Heart right ventricle (tissue), 16 donors: ENCODE measurements at regions not wholly inside any gene's neighbourhood (a gene's known extent, or its start where the extent isn't known, plus 50 kb on each side); places are given as distances from the start of the nearest gene placed in this dataset.

Experiments
- ATAC-seq, 8 donors: fragments of 200-7000 bp; cut with Tn5 transposase; one replicate each; pipeline ENCODE4 v1.9.1; 2020; ENCODE audit warnings: mild to moderate bottlenecking in 8 of 8, moderate library complexity in 8 of 8, moderate number of reproducible peaks in 1 of 8
- DNase-seq, 2 donors: peaks; one replicate each; pipeline ENCODE4 v3.0.0-alpha.2; 2020
- H3K27ac ChIP-seq, 10 donors: fragments of 200-600 bp; sonication (generic) in 2 of 10; one replicate each; pipeline versions ENCODE4 v1.5.0 to v1.8.0; 2020 to 2022; ENCODE audit warnings: mild to moderate bottlenecking in 3 of 10
- H3K27me3 ChIP-seq, 7 donors: fragments of 200-600 bp; one replicate each; pipeline ENCODE4 v1.8.0; 2021 to 2022; ENCODE audit warnings: mild to moderate bottlenecking in 2 of 7
- H3K36me3 ChIP-seq, 9 donors: fragments of 200-600 bp; sonication (generic) in 1 of 9; one replicate each; pipeline versions ENCODE4 v1.5.0 to v1.8.0; 2020 to 2022; ENCODE audit warnings: mild to moderate bottlenecking in 2 of 9
- H3K4me1 ChIP-seq, 9 donors: fragments of 200-600 bp; sonication (generic) in 1 of 9; one replicate each; pipeline versions ENCODE4 v1.5.0 to v1.8.0; 2020 to 2022; ENCODE audit warnings: mild to moderate bottlenecking in 4 of 9
- H3K4me3 ChIP-seq, 10 donors: fragments of 200-600 bp; sonication (generic) in 2 of 10; one replicate each; pipeline versions ENCODE4 v1.5.0 to v1.8.0; 2020 to 2022; ENCODE audit warnings: mild to moderate bottlenecking in 7 of 10, moderate library complexity in 2 of 10
- H3K9me3 ChIP-seq, 11 donors: fragments of 200-600 bp in 10 of 11; sonication (generic) in 2 of 11; one replicate each; pipeline versions ENCODE4 v1.5.0 to v1.8.0; 2013 to 2022; ENCODE audit warnings: mild to moderate bottlenecking in 2 of 11, control low read depth in 1 of 11, moderate library complexity in 1 of 11
- CTCF ChIP-seq, 9 donors: fragments of 200-600 bp; sonication (generic) in 2 of 9; IDR thresholded peaks; one replicate each; pipeline versions ENCODE4 v1.5.0 to v1.8.0; 2021 to 2022; ENCODE audit warnings: antibody characterized with exemption in 9 of 9, mild to moderate bottlenecking in 5 of 9, moderate library complexity in 1 of 9
- WGBS, 2 donors: extraction: QIAGEN DNeasy Blood & Tissue Kit; methylation state at CpG; one replicate each; pipeline ENCODE4 v1.1.7; 2013; ENCODE audit warnings: inconsistent platforms in 1 of 2; 5-methylcytosine and 5-hydroxymethylcytosine counted together
- intact Hi-C, 10 donors: fragments of 100-400 bp; cut with DNase I; formaldehyde crosslinking; loops; one replicate each; pipeline versions ENCODE4 v1.11.1 to v1.14.2; 2022
- donor health status: Arrhythmogenic right ventricular cardiomyopathy.
- donor health status: ischemic (EF 13 %, LVEDD 7.1; RV severe dilation, severe dysfunction).
- donor health status: healthy with polysubstance abuse.
- donor health status: DM: no; HTN: yes; CAD: no.
- donor health status: DM: no; HTN: no; CAD: no.
- donor health status: ischemic (EF 25% LVEDD 6.9; RV normal size, moderate dysfunction).
- donor health status: ischemic (EF 25% LVEDD 5.7; RV mildly dilated, moderate dysfunction).
- donor health status: healthy.
- donor health status: DM: yes; HTN: yes; CAD: no.
- donor health status: Ischemic cardiomyopathy.
- donor health status: ischemic (EF 35%, LVEDD 5.7; RV mildly dilated, moderate dysfunction).
- donor health status: nonischemic (EF 11% LVEDD 7.7; RV severe dilation, severe dysfunction).
- donor health status: DM: yes; HTN: yes; CAD: no.
- donor health status: PGD.
- donor health status: ischemic (EF 29% LVEDD 5.4; RV normal size, mild dysfunction).
- donor health status: nonischemic (EF 23%, LVEDD 6.1; RV moderate dilation, normal function).

DNA sequence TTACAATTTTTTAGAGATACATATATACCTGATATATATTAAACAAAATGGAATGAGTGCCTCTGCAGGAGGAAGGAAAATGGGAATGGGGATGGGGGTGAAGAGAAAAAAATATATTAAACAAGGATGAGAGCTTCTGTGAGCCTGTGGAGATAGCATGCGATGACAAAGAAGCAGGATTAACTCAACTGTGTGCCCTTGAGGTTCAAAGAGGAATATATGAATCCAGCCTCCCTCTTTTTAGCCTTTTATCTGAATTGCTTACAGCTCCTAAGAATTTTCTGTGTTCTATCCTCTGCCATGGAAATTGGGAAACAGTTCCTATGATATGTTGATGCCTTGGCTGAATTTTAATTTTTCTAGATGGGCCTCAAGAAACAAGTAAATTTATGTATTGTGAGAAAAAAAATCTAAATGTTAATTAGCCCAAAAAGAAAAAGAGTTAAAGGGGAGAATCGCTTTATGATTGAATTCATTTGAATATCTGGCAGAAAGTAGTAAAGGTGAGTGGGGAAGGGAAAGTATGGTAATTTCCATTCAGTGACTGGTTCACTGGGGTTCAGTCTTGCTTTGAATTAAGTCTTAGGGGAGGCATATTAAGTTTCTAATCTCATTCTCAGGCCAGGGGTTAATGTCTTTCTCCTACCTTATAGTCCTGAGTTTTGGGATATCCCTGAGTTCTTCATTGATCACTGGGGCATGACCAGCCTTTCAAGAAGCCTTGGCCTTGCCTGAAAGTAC is 106.3 kb upstream of the HMCN1 start:
- WGBS, 2 donors: 96 to 97% methylated on average over 2 of the region's 2 CpGs
- no peak for ATAC-seq
- Histone ChIP-seq H3K27ac (no peak overlapping the region), H3K36me3 (no peaks in the 10 kb centered on the region), H3K4me1 (peaks cover 0 to 2% (median 0%) of the 10 kb centered on the region in 9 donors), H3K4me3 (no peak overlapping the region), H3K9me3 (no peaks in the 10 kb centered on the region), H3K27me3 (no peaks in the 10 kb centered on the region)
- intact Hi-C loops: no loop called here
- TF ChIP-seq CTCF (IDR thresholded peaks at IDR 0.05): no peak
- DNase-seq: no peak

GRCh38 chr1:185627171-185627570 is 107.0 kb upstream of the HMCN1 start:
- Histone ChIP-seq H3K9me3 (no peaks in the 10 kb centered on the region), H3K27ac (no peak overlapping the region), H3K4me1 (no peaks in the 10 kb centered on the region), H3K4me3 (no peak overlapping the region), H3K27me3 (no peaks in the 10 kb centered on the region), H3K36me3 (no peaks in the 10 kb centered on the region)
- DNase-seq (no peak), ATAC-seq (no peak)
- 75 to 79% methylated on average over 3 of the region's 3 CpGs for WGBS, 2 donors
- intact Hi-C loops: no loop called here
- TF ChIP-seq CTCF (IDR thresholded peaks at IDR 0.05): no peak

DNA sequence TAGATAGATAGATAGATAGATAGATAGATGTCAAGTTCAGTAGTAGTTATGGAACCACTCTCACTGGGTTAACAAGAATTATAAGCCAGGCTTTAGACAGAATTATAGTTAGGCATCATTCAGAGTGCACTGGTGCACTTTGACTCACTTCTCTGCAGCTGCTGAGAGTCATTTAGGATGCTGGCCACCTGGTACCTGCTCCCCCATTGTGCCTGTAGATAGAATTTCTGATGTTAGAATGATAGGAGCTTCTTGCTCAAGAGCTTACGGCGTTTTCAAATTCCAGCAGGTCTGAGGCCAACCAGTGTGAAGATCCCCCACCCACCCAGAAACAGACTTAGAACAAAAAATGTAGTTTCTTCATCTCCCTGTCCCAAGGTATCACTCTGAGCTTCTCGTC is 107.8 kb upstream of the HMCN1 start:
- H3K9me3 ChIP-seq: no peaks in the 10 kb centered on the region
- intact Hi-C loops: no loop called here
- no peak for TF ChIP-seq CTCF (IDR thresholded peaks at IDR 0.05)
- H3K27ac ChIP-seq: no peak overlapping the region
- H3K27me3 ChIP-seq: no peaks in the 10 kb centered on the region
- 88 to 92% methylated on average over 3 of the region's 3 CpGs for WGBS, 2 donors
- no peaks in the 10 kb centered on the region for H3K4me1 ChIP-seq
- no peaks in the 10 kb centered on the region for H3K36me3 ChIP-seq
- DNase-seq: no peak
- no peak for ATAC-seq
- no peak overlapping the region for H3K4me3 ChIP-seq

DNA sequence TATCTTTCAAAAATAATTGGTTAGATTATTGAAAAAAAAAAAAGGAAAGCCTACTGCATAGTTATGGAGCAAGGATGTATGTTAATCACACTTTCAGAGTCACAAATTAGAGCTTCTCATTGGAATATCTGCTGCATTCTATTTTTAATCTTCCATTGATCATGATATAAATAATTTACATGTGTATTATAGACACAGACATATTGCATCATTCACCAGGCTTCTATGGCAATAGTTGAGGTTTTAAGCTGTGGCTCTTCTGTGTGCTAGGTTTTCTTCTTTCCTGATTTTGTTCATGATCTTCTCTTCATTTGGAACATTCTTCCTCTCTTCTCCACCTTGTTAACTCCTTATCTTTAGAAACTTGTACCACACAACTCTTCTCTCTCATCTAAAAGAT is 123.2 kb upstream of the HMCN1 start:
- no peak for TF ChIP-seq CTCF (IDR thresholded peaks at IDR 0.05)
- ATAC-seq (no peak), DNase-seq (no peak)
- Histone ChIP-seq H3K27me3 (no peaks in the 10 kb centered on the region), H3K4me3 (no peak overlapping the region), H3K4me1 (no peaks in the 10 kb centered on the region), H3K27ac (no peak overlapping the region), H3K9me3 (peaks cover 0 to 25% (median 0%) of the 10 kb centered on the region in 11 donors), H3K36me3 (no peaks in the 10 kb centered on the region)
- intact Hi-C loops: no loop called here
